Gastrocnemius medialis (tissue), 4 donors: ENCODE measurements at regions not wholly inside any gene's neighbourhood (a gene's known extent, or its start where the extent isn't known, plus 50 kb on each side); places are given as distances from the start of the nearest gene placed in this dataset.

Source experiments
- ATAC-seq, 2 donors: fragments of 150-250 bp; one replicate each; pipeline ENCODE4 v1.9.1; 2016
- DNase-seq, 2 donors: peaks; one replicate each; pipeline ENCODE4 v3.0.0-alpha.2; 2019
- H3K27ac ChIP-seq, 4 donors: fragments of 200-600 bp; sonication (generic); 1 replicate in 1 of 4; 2 replicates in 3 of 4; pipeline ENCODE4 v1.5.1; 2016 to 2018; ENCODE audit warnings: mild to moderate bottlenecking in 2 of 4, moderate library complexity in 1 of 4
- H3K27me3 ChIP-seq, 3 donors: fragments of 200-600 bp; sonication (generic) in 2 of 3; 1 replicate in 1 of 3; 2 replicates in 2 of 3; pipeline versions ENCODE4 v1.5.1 to v1.6.0; 2016 to 2019; ENCODE audit warnings: mild to moderate bottlenecking in 1 of 3, moderate library complexity in 1 of 3
- H3K36me3 ChIP-seq, 2 donors: fragments of 200-600 bp; sonication (generic) in 1 of 2; one replicate each; pipeline ENCODE4 v1.5.1; 2017 to 2018
- H3K4me1 ChIP-seq, 2 donors: fragments of 200-600 bp; sonication (generic) in 1 of 2; one replicate each; pipeline ENCODE4 v1.5.1; 2016 to 2017; ENCODE audit warnings: mild to moderate bottlenecking in 2 of 2
- H3K4me3 ChIP-seq, 4 donors: fragments of 200-600 bp; sonication (generic) in 3 of 4; 1 replicate in 1 of 4; 2 replicates in 3 of 4; pipeline ENCODE4 v1.5.1; 2016 to 2019; ENCODE audit warnings: mild to moderate bottlenecking in 2 of 4
- H3K9me3 ChIP-seq, 3 donors: fragments of 200-600 bp; sonication (generic) in 2 of 3; 1 replicate in 1 of 3; 2 replicates in 2 of 3; pipeline ENCODE4 v1.5.1; 2016 to 2019
- POLR2A ChIP-seq, 2 donors: fragments of 450-650 bp; IDR thresholded peaks; one replicate each; pipeline ENCODE4 v1.6.1; 2017; ENCODE audit warnings: antibody characterized with exemption in 2 of 2, mild to moderate bottlenecking in 2 of 2, moderate library complexity in 2 of 2
- in situ Hi-C, 4 donors: fragments of 200-750 bp; cut with MboI; loops; one replicate each; pipeline versions ENCODE4 v1.15.0 to v1.8.0; 2017; ENCODE audit warnings: low sequenced_read_pairs in 4 of 4
- intact Hi-C: fragments of 100-400 bp; cut with DNase I; formaldehyde crosslinking; loops from one replicate; pipeline ENCODE4 v1.15.1; 2023; ENCODE audit warnings: low total_unique reads
- TF ChIP-seq, protein P1 (sequence below), 5 experiments: fragments of 450-650 bp in 3 of 5; fragments of 200-600 bp in 2 of 5; sonication (generic) in 2 of 5; IDR thresholded peaks in 4 of 5; conservative IDR thresholded peaks in 1 of 5; 1 replicate in 4 of 5; 2 replicates in 1 of 5; pipeline ENCODE4 v1.5.1; 2016 to 2019; ENCODE audit warnings: antibody characterized with exemption in 5 of 5, mild to moderate bottlenecking in 3 of 5, moderate library complexity in 3 of 5

DNA sequence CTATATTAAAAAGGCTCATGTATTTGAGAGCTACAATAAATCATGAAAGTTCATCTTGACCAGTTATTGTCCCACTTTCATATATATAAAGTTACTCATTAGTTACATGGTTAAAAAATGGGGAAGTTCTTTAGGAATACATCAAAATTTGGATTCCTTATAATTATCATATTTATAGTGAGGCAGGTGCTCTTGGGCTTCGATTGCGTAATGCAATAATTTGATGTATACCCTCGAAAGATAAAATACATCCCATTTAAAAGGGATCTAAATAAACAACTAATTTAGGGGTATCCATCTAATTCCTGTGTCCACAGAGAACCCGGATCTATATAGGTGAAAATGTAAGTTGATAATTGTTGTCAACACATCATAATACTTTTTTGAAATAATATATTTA is 444.6 kb downstream of the RIT2 start:
- Histone ChIP-seq H3K36me3 (no peaks in the 10 kb centered on the region), H3K27ac (no peak overlapping the region), H3K27me3 (no peaks in the 10 kb centered on the region), H3K9me3 (no peaks in the 10 kb centered on the region), H3K4me3 (no peak overlapping the region), H3K4me1 (no peaks in the 10 kb centered on the region)
- DNase-seq (no peak), ATAC-seq (no peak)
- TF ChIP-seq POLR2A (IDR thresholded peaks at IDR 0.05) = no peak
- TF ChIP-seq, protein P1, sequence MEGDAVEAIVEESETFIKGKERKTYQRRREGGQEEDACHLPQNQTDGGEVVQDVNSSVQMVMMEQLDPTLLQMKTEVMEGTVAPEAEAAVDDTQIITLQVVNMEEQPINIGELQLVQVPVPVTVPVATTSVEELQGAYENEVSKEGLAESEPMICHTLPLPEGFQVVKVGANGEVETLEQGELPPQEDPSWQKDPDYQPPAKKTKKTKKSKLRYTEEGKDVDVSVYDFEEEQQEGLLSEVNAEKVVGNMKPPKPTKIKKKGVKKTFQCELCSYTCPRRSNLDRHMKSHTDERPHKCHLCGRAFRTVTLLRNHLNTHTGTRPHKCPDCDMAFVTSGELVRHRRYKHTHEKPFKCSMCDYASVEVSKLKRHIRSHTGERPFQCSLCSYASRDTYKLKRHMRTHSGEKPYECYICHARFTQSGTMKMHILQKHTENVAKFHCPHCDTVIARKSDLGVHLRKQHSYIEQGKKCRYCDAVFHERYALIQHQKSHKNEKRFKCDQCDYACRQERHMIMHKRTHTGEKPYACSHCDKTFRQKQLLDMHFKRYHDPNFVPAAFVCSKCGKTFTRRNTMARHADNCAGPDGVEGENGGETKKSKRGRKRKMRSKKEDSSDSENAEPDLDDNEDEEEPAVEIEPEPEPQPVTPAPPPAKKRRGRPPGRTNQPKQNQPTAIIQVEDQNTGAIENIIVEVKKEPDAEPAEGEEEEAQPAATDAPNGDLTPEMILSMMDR (IDR thresholded peaks at IDR 0.05 in 4 of 5, conservative IDR thresholded peaks at IDR 0.05 in 1 of 5) = no peak
- in situ Hi-C loops = no loop called here
- intact Hi-C loops = no loop called here

DNA sequence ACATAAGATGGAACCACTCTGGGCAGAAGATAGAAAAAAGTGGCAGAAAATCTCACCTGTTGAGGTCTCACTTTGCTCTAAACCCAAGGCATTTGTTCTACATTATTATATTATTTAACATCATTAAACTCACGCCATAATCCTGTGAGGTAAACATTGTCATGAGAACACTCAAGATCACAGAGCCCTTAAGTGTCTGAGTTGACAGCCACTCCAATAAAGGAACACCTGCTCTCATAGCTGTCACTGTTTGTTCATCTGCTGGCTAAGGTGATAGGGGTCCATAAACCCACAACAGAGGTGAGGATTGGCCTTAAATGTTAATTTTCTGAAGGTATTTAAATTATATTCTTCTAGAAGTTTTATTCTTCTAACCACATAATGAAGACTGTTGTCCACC is 439.7 kb downstream of the RIT2 start:
- DNase-seq (no peak), ATAC-seq (no peak)
- no peaks in the 10 kb centered on the region for H3K27me3 ChIP-seq
- no peak overlapping the region for H3K27ac ChIP-seq
- no peaks in the 10 kb centered on the region for H3K36me3 ChIP-seq
- no peak overlapping the region for H3K4me3 ChIP-seq
- in situ Hi-C loops (no loop called here), intact Hi-C loops (no loop called here)
- no peaks in the 10 kb centered on the region for H3K9me3 ChIP-seq
- H3K4me1 ChIP-seq = no peaks in the 10 kb centered on the region
- TF ChIP-seq POLR2A (IDR thresholded peaks at IDR 0.05) = no peak
- TF ChIP-seq, protein P1 (IDR thresholded peaks at IDR 0.05 in 4 of 5, conservative IDR thresholded peaks at IDR 0.05 in 1 of 5) = no peak

DNA sequence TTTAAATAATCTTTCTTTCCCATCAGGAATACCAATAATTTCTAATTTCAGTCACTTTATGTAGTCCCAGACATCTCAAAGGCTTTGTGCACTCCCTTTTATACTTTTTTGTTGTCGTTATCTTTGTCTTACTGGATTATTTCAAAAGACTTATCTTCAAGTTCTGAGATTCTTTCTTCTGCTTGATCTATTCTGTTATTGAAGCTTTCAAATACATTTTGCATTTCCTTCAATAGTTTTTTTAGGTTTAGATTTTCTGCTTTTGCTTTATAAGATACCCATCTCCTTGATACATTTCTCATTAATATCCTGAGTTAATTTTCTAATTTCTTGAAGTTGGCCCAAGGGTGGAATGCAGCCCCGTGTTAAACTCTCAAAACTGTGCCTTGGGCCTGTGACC is 432.4 kb downstream of the RIT2 start:
- Histone ChIP-seq H3K4me3 (no peak overlapping the region), H3K36me3 (no peaks in the 10 kb centered on the region), H3K4me1 (no peaks in the 10 kb centered on the region), H3K27ac (no peak overlapping the region), H3K27me3 (no peaks in the 10 kb centered on the region), H3K9me3 (peaks cover 0 to 5% (median 0%) of the 10 kb centered on the region in 3 donors)
- intact Hi-C loops = no loop called here
- in situ Hi-C loops = no loop called here
- TF ChIP-seq POLR2A (IDR thresholded peaks at IDR 0.05) = no peak
- TF ChIP-seq, protein P1 (IDR thresholded peaks at IDR 0.05 in 4 of 5, conservative IDR thresholded peaks at IDR 0.05 in 1 of 5) = no peak
- ATAC-seq = no peak
- DNase-seq = no peak

DNA sequence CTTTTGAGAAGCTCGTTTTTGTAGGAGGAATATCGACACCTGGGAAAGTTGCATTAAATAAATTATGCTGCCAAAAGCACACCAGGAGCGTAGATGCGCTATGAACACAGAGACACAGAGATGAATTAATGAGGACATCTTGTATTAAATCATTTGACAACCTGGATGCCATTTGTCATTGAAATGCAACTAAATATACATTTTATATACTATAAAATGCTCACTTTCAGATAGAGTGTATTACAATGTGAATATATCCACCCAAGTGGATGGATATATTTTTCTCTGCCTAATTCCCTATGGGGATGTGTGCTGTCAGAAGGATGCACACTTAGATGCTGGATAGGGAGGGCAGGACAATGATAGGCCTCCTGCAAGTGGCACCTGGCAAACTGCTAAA is 426.2 kb downstream of the RIT2 start:
- ATAC-seq (no peak), DNase-seq (no peak)
- Histone ChIP-seq H3K4me1 (no peaks in the 10 kb centered on the region), H3K9me3 (no peaks in the 10 kb centered on the region), H3K27ac (no peak overlapping the region), H3K27me3 (no peaks in the 10 kb centered on the region), H3K4me3 (no peak overlapping the region), H3K36me3 (no peaks in the 10 kb centered on the region)
- TF ChIP-seq POLR2A (IDR thresholded peaks at IDR 0.05) = no peak
- TF ChIP-seq, protein P1 (IDR thresholded peaks at IDR 0.05 in 4 of 5, conservative IDR thresholded peaks at IDR 0.05 in 1 of 5) = no peak
- intact Hi-C loops (no loop called here), in situ Hi-C loops (no loop called here)
